Rectal smooth muscle tissue (tissue), 1 donor: ENCODE measurements at regions not wholly inside any gene's neighbourhood (a gene's known extent, or its start where the extent isn't known, plus 50 kb on each side); places are given as distances from the start of the nearest gene placed in this dataset.
"Not testable (repeated sequence)": the region's sequence is repeated elsewhere in the genome, so short reads cannot be mapped to it uniquely, and the experiment has no call there.

Source experiments
- H3K27ac ChIP-seq: one replicate; pipeline ENCODE4 v1.7.0; 2013; ENCODE audit warnings: low read depth, low read length, inconsistent platforms
- H3K27me3 ChIP-seq: one replicate; pipeline ENCODE4 v1.7.0; 2013; ENCODE audit warnings: low read length; ENCODE audit not compliant: control insufficient read depth, insufficient read depth
- H3K36me3 ChIP-seq: one replicate; pipeline ENCODE4 v1.7.0; 2013; ENCODE audit warnings: low read length; ENCODE audit not compliant: control insufficient read depth, insufficient read depth
- H3K4me1 ChIP-seq: one replicate; pipeline ENCODE4 v1.7.0; 2013; ENCODE audit warnings: low read length; ENCODE audit not compliant: control insufficient read depth, insufficient read depth
- H3K4me3 ChIP-seq: one replicate; pipeline ENCODE4 v1.7.0; 2013; ENCODE audit warnings: low read length
- H3K9ac ChIP-seq: one replicate; pipeline ENCODE4 v1.7.0; 2013; ENCODE audit warnings: low read length

DNA sequence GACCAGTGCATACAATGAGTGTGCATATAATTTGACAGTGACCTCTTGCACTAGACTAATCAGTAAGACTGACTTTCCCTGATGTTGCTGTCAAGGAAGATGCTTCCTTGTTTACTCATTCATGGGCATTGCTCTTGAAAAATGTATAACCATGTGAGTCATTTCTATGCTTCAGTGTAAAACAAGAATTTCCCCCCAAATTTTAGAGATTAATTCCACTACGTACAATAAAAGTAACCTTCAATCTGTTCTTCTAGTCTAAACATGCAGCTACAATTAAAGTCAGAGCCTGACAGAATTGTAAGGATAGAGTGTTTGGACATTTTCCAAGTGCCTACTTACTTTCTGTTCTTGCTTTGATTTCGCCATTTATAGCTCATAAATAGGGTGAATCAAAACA is 935.7 kb downstream of the RAPGEF2 start:
- no peaks in the 10 kb centered on the region for H3K4me1 ChIP-seq
- no peak overlapping the region for H3K9ac ChIP-seq
- H3K27ac ChIP-seq = no peak overlapping the region
- H3K36me3 ChIP-seq = no peaks in the 10 kb centered on the region
- H3K27me3 ChIP-seq = no peaks in the 10 kb centered on the region
- no peak overlapping the region for H3K4me3 ChIP-seq

- Histone ChIP-seq H3K4me3 (no peak overlapping the region), H3K4me1 (no peaks in the 10 kb centered on the region), H3K9ac (no peak overlapping the region), H3K36me3 (no peaks in the 10 kb centered on the region), H3K27me3 (no peaks in the 10 kb centered on the region), H3K27ac (no peak overlapping the region)
These were observed 941.8 kb downstream of the RAPGEF2 start for GRCh38 chr4:160044693-160045092.

DNA sequence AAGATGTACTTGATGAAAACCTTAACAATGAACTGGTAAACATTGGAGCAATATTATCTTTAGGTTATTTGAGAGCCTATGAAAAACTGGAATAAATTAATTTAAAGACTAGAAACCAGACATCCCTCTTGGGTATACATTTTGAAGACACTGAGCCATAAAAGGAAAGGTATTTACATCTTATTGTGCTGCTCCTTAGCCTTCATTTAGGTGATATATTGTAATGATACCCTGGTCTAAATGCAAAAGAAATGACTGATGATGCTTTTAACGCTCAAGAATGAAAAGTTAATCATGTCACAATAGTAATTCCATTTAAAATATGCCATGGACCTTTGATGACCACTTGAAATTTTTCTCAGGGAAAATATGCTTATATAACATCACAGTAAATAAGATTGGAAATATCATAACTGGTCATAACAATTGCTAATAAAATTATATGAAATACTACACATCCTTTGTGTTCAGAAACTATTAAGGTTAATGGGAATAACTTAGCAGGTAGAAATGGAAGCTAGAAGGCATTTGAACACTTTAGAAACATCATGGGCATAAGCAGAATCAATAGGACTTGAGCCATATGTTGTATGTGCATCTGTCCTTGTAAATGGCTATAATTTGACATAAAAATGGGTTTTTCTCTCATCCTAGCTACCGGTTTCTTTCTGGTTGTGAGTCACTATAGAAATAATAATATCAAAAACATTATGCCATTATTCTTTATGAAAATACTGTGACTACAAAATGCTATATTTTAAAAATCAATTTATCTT is 979.7 kb downstream of the RAPGEF2 start:
- Histone ChIP-seq H3K27me3 (no peaks in the 10 kb centered on the region), H3K36me3 (no peaks in the 10 kb centered on the region), H3K9ac (no peak overlapping the region), H3K4me1 (no peaks in the 10 kb centered on the region), H3K27ac (no peak overlapping the region), H3K4me3 (no peak overlapping the region)

- no peaks in the 10 kb centered on the region for H3K36me3 ChIP-seq
- no peak overlapping the region for H3K27ac ChIP-seq
- H3K9ac ChIP-seq = no peak overlapping the region
- no peaks in the 10 kb centered on the region for H3K27me3 ChIP-seq
- no peak overlapping the region for H3K4me3 ChIP-seq
- no peaks in the 10 kb centered on the region for H3K4me1 ChIP-seq
These were observed 988.8 kb downstream of the RAPGEF2 start for GRCh38 chr4:160091631-160092030.

DNA sequence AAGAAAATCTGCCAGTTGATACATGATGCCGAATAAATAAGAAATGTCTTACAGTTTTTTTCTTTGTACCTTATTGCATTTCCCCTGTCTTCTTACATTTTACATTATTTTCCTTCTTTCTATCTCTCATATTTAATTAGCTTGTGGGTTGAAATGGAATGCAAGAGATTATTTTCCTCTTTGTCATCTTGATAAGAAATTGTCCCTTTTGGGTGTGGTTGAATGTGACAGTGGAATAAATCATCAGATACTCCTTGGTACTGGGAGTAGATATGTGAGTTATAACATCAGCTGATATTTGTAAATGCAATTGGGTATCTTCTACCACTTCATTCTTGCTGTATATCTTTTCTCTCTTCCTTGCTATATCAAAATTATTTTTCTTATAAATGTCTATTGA is 997.4 kb downstream of the RAPGEF2 start:
- H3K4me3 ChIP-seq = no peak overlapping the region
- H3K27me3 ChIP-seq = no peaks in the 10 kb centered on the region
- no peak overlapping the region for H3K27ac ChIP-seq
- H3K4me1 ChIP-seq = no peaks in the 10 kb centered on the region
- no peak overlapping the region for H3K9ac ChIP-seq
- H3K36me3 ChIP-seq = no peaks in the 10 kb centered on the region

DNA sequence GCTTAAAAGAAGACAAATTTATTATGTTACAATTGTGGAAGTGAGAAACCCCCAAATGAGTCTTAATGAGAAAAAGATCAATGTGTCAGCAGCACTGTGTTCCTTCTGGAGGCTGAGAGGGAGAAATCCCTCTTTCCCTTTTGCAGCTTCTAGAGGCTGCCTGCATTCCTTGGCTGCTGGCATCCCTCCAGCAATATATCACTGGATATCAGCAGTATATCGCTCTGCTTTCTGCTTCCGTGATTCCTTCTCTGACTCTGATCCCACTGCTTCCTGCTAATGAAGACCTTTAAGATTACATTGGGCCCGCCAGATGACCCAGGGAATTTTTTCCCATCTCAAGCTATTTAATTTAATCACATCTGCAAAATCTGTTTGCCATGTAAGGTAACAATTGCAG is 1008.0 kb downstream of the RAPGEF2 start:
- H3K27me3 ChIP-seq = no peaks in the 10 kb centered on the region
- H3K4me3 ChIP-seq = no peak overlapping the region
- H3K4me1 ChIP-seq = no peaks in the 10 kb centered on the region
- H3K36me3 ChIP-seq = no peaks in the 10 kb centered on the region
- no peak overlapping the region for H3K27ac ChIP-seq
- H3K9ac ChIP-seq = no peak overlapping the region

GRCh38 chr4:160117686-160118085 is 1014.8 kb downstream of the RAPGEF2 start:
- H3K36me3 ChIP-seq = no peaks in the 10 kb centered on the region
- no peaks in the 10 kb centered on the region for H3K4me1 ChIP-seq
- no peak overlapping the region for H3K4me3 ChIP-seq
- H3K27ac ChIP-seq = no peak overlapping the region
- no peak overlapping the region for H3K9ac ChIP-seq
- no peaks in the 10 kb centered on the region for H3K27me3 ChIP-seq

- not testable (repeated sequence) for H3K4me1 ChIP-seq, H3K36me3 ChIP-seq, H3K9ac ChIP-seq, H3K4me3 ChIP-seq, H3K27ac ChIP-seq, H3K27me3 ChIP-seq
These were observed 1022.9 kb downstream of the RAPGEF2 start for GRCh38 chr4:160125576-160126287.

GRCh38 chr4:160127211-160127610 is 1024.3 kb downstream of the RAPGEF2 start:
- Histone ChIP-seq H3K27ac (no peak overlapping the region), H3K27me3 (no peaks in the 10 kb centered on the region), H3K4me3 (no peak overlapping the region), H3K4me1 (no peaks in the 10 kb centered on the region), H3K36me3 (no peaks in the 10 kb centered on the region), H3K9ac (no peak overlapping the region)

- H3K36me3 ChIP-seq = no peaks in the 10 kb centered on the region
- no peak overlapping the region for H3K9ac ChIP-seq
- no peak overlapping the region for H3K27ac ChIP-seq
- no peak overlapping the region for H3K4me3 ChIP-seq
- no peaks in the 10 kb centered on the region for H3K4me1 ChIP-seq
- no peaks in the 10 kb centered on the region for H3K27me3 ChIP-seq
These were observed 1026.6 kb downstream of the RAPGEF2 start for GRCh38 chr4:160129439-160129838.

GRCh38 chr4:160136021-160136420 is 1033.1 kb downstream of the RAPGEF2 start:
- Histone ChIP-seq H3K27ac (no peak overlapping the region), H3K4me3 (no peak overlapping the region), H3K4me1 (no peaks in the 10 kb centered on the region), H3K9ac (no peak overlapping the region), H3K27me3 (no peaks in the 10 kb centered on the region), H3K36me3 (no peaks in the 10 kb centered on the region)

- Histone ChIP-seq H3K27ac (no peak overlapping the region), H3K36me3 (no peaks in the 10 kb centered on the region), H3K4me3 (no peak overlapping the region), H3K4me1 (no peaks in the 10 kb centered on the region), H3K27me3 (no peaks in the 10 kb centered on the region), H3K9ac (no peak overlapping the region)
These were observed 1038.3 kb downstream of the RAPGEF2 start for GRCh38 chr4:160141206-160141605.

DNA sequence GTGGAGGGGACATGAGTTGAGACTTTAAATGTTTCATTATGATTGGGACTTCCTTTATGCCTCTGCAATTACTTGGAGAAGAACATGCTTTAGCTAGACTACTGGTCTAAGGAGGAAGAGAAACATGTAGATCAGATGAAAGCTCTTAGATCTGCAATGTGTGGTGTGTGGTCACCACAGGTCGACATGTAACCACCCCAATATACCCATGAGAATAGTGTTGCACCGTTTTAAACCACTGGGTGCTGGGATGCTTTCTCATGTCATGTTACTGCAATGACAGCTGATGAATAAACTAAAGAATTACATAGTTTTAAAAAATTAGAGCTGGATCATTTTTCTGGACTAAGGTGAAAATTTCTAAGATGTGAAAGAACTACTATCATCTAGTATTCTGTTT is 1039.7 kb downstream of the RAPGEF2 start:
- H3K4me1 ChIP-seq = no peaks in the 10 kb centered on the region
- no peaks in the 10 kb centered on the region for H3K27me3 ChIP-seq
- no peak overlapping the region for H3K27ac ChIP-seq
- H3K9ac ChIP-seq = no peak overlapping the region
- no peak overlapping the region for H3K4me3 ChIP-seq
- no peaks in the 10 kb centered on the region for H3K36me3 ChIP-seq
